HPDE6-E6E7 (cell line): ENCODE measurements at regions not wholly inside any gene's neighbourhood (a gene's known extent, or its start where the extent isn't known, plus 50 kb on each side); places are given as distances from the start of the nearest gene placed in this dataset.
"Not testable (repeated sequence)": the region's sequence is repeated elsewhere in the genome, so short reads cannot be mapped to it uniquely, and the experiment has no call there.

Experiments used
- DNase-seq: peaks from one replicate; pipeline ENCODE4 v3.0.0; 2011; ENCODE audit warnings: missing footprints; ENCODE audit errors: extremely low spot score

GRCh38 chr2:167686691-167687090, 560.7 kb downstream of the STK39 start:
- no peak for DNase-seq

DNA sequence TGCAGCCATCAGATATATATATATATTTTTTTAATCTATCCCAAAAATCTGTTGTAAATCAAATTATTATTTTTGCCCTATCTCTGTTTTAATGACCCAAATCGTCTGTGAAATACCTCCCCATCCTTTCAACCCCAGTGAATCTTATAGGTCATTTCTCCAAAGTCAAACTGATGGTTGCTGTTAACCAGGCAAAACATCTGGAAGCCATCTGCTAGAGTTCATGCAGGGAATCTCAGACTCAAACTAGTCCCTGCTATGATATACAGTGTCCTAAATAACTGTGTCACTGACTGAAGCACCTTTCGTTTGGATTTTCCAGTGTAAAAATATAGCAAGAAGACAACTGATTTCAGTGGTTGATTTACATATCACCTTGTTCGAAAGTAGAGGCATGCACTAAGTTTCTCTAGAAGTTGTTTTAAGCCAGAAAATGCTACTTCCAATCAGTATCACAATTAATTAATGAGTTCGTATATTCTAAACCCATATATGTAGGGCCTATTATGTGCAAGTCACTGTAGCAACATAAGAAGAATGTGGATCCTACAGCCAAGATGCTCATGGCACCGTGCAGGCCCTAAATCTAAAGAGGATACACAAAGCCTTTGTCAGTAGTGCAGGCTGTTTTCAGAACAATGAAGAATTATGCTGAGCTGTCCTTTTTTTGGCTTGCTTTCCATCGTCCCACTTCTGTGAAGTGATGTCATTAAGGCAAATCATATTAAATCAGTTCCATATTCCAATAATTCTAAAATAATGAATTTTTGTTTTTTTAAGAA, 566.0 kb downstream of the STK39 start:
- no peak for DNase-seq

GRCh38 chr2:167678158-167678557, 569.2 kb downstream of the STK39 start:
- no peak for DNase-seq

DNA sequence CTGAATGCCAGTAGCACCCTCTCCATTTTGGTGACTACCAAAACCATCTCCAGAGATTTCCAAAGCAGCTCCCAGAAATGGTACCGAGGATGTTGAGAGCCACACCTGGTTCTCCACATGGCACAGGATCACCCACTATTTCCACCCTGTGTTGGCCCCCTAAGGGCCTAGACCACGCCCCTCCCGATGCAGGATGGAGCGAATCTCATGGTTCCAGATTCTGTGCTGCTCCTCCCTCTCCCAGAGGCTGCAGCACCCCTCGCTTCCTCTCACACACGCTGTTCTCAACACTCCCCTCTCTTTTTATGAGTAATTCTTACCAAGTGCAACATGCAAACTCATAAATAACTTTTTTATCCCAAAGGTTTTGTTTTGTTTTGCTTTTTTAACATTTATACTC, 571.5 kb downstream of the STK39 start:
- no peak for DNase-seq

GRCh38 chr2:167670588-167670987, 576.8 kb downstream of the STK39 start:
- DNase-seq = no peak

DNA sequence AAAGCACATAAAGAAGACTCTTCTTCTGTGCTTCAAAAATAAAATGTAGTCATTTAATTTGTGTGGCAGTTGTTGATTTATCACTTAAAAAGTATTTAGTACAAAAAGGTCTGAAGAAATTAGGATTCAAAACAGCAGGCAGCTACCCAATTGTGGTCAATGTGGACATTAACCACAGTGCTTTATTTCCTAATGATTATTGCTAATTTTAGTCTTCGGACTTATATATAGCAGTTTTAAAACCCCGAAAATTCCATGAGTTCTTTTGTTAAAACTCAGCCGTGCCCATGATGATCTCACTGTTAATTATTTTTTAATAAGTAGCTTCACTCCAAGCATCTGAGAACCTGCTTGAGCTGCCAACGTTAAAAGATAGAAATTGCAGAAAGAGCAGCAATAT, 594.3 kb downstream of the STK39 start:
- no peak for DNase-seq

GRCh38 chr2:167652401-167652800, 595.0 kb downstream of the STK39 start:
- DNase-seq = no peak

DNA sequence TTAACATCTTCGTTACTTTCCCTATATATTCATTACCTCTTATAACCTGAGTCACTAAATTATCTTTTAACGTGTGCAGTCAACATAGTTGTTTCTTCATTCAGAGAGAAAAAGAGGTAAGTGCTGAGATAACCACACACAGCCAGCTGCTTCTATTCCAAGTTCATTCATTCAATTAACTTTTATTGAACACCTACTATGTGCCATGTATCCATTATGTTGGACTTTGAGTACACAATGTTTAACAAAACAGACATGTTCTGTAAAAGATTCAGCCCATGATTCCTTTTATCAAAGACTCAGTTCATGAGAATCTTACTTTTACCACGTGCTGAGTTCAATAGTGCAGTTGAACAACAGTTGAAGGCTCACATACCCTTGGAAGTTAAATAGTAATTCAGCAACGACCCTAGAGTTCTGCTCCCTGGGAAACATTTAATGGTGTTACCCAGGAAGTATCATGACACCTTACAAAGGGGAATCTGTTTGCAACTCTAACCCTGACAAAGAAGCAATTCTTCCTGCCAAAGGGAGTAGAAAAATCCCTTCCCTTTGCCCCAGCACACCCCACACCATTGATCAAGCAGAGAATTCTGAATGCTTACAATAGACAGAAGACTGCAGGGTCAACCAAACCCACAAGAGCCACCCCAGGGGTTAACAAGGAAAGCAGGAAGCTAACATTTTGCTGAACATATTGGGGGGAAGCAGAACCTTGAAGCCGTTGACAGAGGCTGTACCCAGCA, 595.8 kb downstream of the STK39 start:
- DNase-seq = no peak

GRCh38 chr2:167646557-167646956, 600.8 kb downstream of the STK39 start:
- no peak for DNase-seq

GRCh38 chr2:167640096-167640495, 607.3 kb downstream of the STK39 start:
- DNase-seq = no peak

DNA sequence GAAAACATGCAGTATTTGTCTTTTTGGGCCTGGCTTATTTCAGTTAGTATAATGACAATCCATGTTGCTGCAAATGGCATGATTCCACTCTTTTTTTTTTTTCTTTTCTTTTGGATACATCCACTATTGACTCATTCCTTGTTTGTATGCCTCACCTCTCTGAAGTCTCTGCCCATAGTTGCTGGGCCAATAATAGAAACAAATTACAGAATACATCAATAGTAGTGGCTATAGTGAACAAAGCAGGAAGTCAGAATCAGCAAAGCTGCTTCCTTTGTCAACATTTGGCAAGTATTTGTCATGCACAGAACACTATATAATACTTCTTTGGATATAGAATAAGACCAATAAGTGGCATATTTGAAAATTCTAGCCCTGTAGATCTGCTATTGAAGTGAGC, 609.7 kb downstream of the STK39 start:
- no peak for DNase-seq

DNA sequence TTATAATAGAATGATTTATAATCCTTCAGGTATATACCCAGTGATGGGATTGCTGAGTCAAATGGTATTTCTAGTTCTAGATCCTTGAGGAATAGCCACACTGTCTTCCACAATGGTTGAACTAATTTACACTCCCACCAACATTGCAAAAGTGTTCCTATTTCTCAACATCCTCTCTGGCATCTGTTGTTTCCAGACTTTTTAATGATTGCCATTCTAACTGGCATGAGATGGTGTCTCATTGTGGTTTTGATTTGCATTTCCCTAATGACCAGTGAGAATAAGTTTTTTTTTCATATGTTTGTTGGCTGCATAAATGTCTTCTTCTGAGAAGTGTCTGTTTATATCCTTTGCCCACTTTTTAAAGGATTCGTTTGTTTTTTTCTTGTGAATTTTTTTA, 615.1 kb downstream of the STK39 start:
- not testable (repeated sequence) for DNase-seq

GRCh38 chr2:167626961-167627360, 620.4 kb downstream of the STK39 start:
- no peak for DNase-seq

GRCh38 chr2:167626301-167626700, 621.1 kb downstream of the STK39 start:
- DNase-seq = no peak

DNA sequence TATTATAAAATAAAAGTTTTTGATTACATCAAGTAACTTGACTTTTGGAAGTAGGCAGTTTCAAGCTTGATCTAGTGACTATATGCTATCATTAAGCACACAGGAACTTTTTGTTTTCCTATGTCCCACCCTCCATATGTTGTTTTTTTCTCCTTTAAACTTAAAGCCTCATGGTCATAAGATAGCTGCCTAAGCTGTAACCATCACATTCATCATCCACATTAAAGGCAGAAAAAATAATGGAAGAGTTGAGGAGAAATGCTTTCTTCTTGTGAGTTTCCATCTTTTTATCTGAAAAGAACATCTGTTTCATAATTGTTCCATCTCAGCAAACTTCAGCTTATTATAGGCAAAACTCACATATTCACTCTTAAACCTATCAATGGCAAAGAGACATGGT, 630.4 kb downstream of the STK39 start:
- DNase-seq = no peak

GRCh38 chr2:167613471-167613870, 633.9 kb downstream of the STK39 start:
- no peak for DNase-seq

DNA sequence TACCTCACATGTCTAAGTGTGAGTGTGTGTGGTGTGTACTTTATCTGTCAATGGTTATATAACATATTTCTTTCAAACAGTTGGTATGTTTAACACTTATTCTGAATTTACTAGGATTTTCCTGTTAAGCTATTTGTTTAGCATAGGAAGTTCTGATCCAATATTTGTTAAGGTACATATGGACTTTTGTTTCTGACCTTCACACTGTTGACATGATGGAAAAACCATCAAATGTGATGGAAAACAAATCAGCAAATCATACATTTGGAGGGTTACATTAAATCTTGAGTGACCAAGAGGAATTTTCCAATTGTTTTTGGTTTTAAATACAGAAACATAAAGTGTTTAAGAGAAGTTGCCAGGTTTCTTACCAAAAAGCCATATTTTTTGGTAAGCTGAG, 638.9 kb downstream of the STK39 start:
- no peak for DNase-seq

GRCh38 chr2:167607731-167608130, 639.7 kb downstream of the STK39 start:
- no peak for DNase-seq

GRCh38 chr2:167607211-167607610, 640.2 kb downstream of the STK39 start:
- no peak for DNase-seq

DNA sequence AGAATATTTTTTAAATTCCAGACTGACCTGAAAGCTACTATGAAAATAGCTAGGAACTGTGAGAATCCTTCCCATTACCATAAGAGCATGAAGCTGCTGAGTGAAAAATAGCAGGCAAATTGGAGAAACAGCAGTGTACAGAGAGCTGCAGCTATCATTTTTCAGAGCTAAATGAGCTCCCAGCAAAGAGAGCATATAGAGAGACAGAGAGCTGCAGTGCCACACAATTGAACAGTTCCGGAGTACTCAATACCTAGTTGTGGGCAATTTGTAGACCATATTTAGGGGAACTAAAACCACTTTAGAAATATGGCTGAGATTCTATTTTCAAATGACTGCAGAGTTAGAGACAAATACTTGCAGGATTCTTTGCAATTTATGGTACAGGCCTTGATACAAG, 645.3 kb downstream of the STK39 start:
- DNase-seq = no peak

DNA sequence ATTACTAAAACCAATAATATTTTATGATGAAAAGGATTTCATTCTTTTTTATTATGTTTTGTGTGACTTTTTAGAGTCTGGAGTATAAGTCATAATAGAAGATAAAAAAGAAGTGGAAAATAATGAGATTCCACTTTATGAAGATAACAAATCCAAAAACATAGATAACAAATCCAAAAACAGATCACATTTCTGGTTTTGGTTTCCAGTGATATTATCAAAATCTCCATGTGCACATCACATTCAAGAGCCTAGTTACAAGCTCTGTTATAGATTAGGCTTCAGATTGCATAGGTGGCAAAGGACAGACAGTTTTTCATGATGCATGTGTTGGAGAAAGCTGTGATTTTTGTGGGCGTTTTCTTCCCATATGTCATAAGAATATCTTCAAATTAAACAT, 648.2 kb downstream of the STK39 start:
- no peak for DNase-seq

GRCh38 chr2:167595839-167596471, 651.4 kb downstream of the STK39 start:
- DNase-seq = no peak

DNA sequence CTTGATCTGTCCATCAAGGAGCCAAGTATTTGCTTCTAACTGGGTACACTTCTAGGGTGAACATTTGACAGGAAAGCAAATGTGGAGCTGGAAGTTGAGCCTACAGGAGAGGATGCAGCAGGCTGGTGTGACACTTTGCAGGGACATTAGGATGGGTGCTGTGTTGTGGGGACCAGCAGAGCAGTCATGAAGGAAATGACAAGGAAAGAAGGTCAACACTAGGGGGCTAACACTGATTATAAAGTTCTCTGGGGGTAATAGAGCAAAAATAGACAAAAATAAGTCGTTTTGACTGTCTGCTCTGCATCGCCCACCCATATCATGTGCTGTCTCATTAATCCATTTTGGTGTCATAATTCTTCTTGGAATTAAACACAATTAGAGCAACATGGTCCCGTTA, 652.4 kb downstream of the STK39 start:
- no peak for DNase-seq
